ENCODE measurements at regions not wholly inside any gene's neighbourhood (a gene's known extent, or its start where the extent isn't known, plus 50 kb on each side); places are given as distances from the start of the nearest gene placed in this dataset.

DNA sequence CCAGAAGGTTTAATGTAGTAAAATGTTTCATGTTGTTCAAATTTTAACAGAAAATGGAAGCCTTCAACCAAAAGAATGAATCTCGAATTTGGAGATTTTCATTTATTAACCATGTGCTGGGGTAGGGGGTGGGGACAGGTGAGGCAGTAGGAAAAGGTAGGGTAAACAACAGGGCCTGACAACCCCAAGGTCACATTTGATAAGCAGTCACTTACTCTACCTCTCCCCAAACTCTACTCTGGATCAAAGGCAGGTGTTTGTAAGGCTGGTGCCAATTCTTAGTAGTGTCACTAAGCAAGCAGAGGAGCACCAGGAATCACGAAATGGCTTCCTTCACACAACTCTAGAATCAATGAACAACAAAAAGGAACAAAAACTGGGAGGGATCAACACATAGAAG, 138.0 kb downstream of the ZFAND4 start:
- CTCF ChIA-PET: no interaction called here
- DNase-seq (ENCODE audit: low read depth): no peak
- no peaks in the 10 kb centered on the region for H3K36me3 ChIP-seq (ENCODE audit: control insufficient read depth, insufficient read depth, low read length)
- POLR2A ChIA-PET: no interaction called here
- TF ChIP-seq, protein P1, sequence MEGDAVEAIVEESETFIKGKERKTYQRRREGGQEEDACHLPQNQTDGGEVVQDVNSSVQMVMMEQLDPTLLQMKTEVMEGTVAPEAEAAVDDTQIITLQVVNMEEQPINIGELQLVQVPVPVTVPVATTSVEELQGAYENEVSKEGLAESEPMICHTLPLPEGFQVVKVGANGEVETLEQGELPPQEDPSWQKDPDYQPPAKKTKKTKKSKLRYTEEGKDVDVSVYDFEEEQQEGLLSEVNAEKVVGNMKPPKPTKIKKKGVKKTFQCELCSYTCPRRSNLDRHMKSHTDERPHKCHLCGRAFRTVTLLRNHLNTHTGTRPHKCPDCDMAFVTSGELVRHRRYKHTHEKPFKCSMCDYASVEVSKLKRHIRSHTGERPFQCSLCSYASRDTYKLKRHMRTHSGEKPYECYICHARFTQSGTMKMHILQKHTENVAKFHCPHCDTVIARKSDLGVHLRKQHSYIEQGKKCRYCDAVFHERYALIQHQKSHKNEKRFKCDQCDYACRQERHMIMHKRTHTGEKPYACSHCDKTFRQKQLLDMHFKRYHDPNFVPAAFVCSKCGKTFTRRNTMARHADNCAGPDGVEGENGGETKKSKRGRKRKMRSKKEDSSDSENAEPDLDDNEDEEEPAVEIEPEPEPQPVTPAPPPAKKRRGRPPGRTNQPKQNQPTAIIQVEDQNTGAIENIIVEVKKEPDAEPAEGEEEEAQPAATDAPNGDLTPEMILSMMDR (IDR thresholded peaks at IDR 0.05; ENCODE audit: insufficient read depth, low read depth, low read length): no peak
- H3K27me3 ChIP-seq (ENCODE audit: control insufficient read depth, insufficient read depth, low read length): no peaks in the 10 kb centered on the region
- H3K4me3 ChIP-seq (ENCODE audit: low read depth, low read length): no peak overlapping the region

DNA sequence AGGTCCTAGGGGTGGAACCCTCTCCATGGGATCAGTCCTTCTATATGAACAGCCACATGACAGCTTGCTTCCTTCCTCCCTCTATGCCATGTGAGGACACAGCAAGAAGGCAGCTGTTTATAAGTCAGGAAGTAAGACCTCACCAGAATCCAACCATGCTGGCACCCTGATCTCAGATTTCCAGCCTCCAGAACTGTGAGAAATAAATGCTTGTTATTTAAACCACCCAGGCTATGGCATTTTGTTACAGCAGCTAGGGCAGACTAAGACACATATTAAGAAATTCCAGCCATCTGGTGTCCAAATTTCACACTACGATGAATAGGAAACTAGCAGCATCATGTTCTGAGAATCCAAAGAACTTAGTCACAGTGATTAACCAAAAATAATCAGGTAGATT, 140.1 kb downstream of the ZFAND4 start:
- no peak overlapping the region for H3K4me3 ChIP-seq (ENCODE audit: low read depth, low read length)
- H3K36me3 ChIP-seq (ENCODE audit: control insufficient read depth, insufficient read depth, low read length): no peaks in the 10 kb centered on the region
- TF ChIP-seq, protein P1 (IDR thresholded peaks at IDR 0.05; ENCODE audit: insufficient read depth, low read depth, low read length): no peak
- H3K27me3 ChIP-seq (ENCODE audit: control insufficient read depth, insufficient read depth, low read length): no peaks in the 10 kb centered on the region
- ChIA-PET POLR2A (no interaction called here), CTCF (no interaction called here)
- DNase-seq (ENCODE audit: low read depth): no peak

DNA sequence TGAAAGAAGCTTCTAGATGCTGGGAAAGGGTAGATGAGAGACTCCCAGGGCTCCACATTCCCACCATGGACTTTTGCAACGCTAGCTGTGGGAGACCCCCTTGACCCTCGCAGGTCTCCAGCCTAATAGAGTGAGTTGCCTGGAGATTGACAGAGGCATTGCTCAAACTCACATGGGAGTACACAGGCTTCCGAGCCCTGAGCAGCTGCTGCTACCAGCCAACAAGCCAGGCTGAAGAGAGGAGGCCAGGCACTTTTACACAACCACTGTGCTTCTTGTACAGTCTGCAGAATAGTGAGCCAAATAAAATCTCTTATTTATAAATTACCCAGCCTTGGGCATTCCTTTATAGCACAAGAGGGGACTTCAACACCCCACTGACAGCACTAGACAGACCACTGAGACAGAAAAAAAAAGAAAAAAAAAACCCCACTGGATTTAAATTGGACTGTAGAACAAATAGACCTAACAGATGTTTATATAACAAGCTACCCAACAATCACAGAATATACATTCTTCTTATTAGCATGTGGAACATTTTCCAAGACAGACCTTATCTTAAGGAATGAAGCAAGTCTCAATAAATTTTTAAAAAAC, 146.2 kb downstream of the ZFAND4 start:
- H3K4me3 ChIP-seq (ENCODE audit: low read depth, low read length): no peak overlapping the region
- no peak for DNase-seq (ENCODE audit: low read depth)
- ChIA-PET CTCF (no interaction called here), POLR2A (no interaction called here)
- no peaks in the 10 kb centered on the region for H3K36me3 ChIP-seq (ENCODE audit: control insufficient read depth, insufficient read depth, low read length)
- no peaks in the 10 kb centered on the region for H3K27me3 ChIP-seq (ENCODE audit: control insufficient read depth, insufficient read depth, low read length)
- TF ChIP-seq, protein P1 (IDR thresholded peaks at IDR 0.05; ENCODE audit: insufficient read depth, low read depth, low read length): no peak

DNA sequence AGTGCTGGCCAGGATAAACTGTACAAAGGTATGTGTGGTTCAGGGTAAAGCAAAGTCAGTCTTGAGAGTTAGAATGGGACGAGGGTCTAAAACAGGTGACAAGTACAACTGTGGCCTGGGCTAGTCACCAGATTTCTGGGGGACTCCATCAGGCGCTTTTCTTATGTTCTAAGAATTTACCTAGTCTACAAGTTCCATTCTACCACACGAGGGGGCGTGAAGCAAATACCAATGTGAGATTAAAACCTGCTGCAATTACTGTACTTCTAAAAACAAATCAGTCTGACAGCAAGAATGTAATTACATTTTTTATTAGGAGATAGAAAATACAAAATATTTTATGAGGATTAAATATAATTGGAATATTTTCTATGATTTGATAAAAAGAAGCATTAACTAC, 146.5 kb downstream of the ALOX5 start:
- POLR2A ChIA-PET: no interaction called here
- CTCF ChIA-PET: no interaction called here
- DNase-seq (ENCODE audit: low read depth): no peak

DNA sequence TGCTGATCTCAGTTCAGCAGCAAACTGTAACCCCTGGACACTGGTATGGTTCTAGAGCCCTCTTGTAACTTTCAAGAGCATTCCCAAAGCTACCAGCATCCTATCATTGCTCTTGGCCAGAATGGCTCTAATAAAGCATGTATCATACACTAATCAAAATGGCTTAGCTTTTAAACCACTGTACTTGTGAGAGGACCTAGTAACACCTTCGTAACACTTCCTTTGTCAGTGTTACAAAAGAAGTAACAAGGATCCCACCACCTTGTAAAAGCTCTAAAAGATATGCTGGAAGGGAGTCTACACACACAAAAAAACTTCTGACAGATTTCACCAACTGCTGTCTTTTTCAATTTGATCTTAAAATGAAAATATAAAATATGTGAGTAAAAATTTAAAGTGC, 144.7 kb downstream of the ALOX5 start:
- H3K36me3 ChIP-seq (ENCODE audit: control insufficient read depth, insufficient read depth, low read length): no peaks in the 10 kb centered on the region
- ChIA-PET POLR2A (no interaction called here), CTCF (no interaction called here)
- no peak overlapping the region for H3K4me3 ChIP-seq (ENCODE audit: low read depth, low read length)
- no peaks in the 10 kb centered on the region for H3K27me3 ChIP-seq (ENCODE audit: control insufficient read depth, insufficient read depth, low read length)
- TF ChIP-seq, protein P1 (IDR thresholded peaks at IDR 0.05; ENCODE audit: insufficient read depth, low read depth, low read length): no peak
- no peak for DNase-seq (ENCODE audit: low read depth)

More for the DNA sequence above, 146.5 kb downstream of the ALOX5 start:
- Histone ChIP-seq H3K27me3 (ENCODE audit: control insufficient read depth, insufficient read depth, low read length) (no peaks in the 10 kb centered on the region), H3K4me3 (ENCODE audit: low read depth, low read length) (no peak overlapping the region), H3K36me3 (ENCODE audit: control insufficient read depth, insufficient read depth, low read length) (no peaks in the 10 kb centered on the region)
- TF ChIP-seq, protein P1 (IDR thresholded peaks at IDR 0.05; ENCODE audit: insufficient read depth, low read depth, low read length): no peak
